ENCODE measurements at regions not wholly inside any gene's neighbourhood (a gene's known extent, or its start where the extent isn't known, plus 50 kb on each side); places are given as distances from the start of the nearest gene placed in this dataset.

DNA sequence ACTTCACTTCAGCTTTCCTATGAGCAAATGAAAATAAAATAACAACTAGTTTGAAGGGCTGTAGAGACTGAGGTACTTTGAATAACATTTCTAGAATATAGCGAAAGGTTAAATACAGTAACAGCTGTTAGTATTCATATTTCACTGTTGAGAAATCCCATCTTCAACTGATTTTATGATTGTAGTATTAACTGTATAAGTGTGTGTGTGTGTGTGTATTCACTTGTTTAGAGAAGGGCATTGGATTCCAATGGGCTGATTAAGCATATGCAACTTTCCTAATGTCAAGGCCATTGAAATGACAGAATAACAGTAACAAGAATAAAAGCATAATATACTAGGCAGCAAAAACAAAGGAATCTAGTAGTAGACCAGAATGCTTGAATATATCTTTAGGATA, 957.5 kb upstream of the EPHA7 start:
- peaks cover 3% of the 10 kb centered on the region for H3K4me1 ChIP-seq
- H3K27me3 ChIP-seq (ENCODE audit: low read depth) = no peaks in the 10 kb centered on the region
- TF ChIP-seq, protein P1, sequence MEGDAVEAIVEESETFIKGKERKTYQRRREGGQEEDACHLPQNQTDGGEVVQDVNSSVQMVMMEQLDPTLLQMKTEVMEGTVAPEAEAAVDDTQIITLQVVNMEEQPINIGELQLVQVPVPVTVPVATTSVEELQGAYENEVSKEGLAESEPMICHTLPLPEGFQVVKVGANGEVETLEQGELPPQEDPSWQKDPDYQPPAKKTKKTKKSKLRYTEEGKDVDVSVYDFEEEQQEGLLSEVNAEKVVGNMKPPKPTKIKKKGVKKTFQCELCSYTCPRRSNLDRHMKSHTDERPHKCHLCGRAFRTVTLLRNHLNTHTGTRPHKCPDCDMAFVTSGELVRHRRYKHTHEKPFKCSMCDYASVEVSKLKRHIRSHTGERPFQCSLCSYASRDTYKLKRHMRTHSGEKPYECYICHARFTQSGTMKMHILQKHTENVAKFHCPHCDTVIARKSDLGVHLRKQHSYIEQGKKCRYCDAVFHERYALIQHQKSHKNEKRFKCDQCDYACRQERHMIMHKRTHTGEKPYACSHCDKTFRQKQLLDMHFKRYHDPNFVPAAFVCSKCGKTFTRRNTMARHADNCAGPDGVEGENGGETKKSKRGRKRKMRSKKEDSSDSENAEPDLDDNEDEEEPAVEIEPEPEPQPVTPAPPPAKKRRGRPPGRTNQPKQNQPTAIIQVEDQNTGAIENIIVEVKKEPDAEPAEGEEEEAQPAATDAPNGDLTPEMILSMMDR (IDR thresholded peaks at IDR 0.05; ENCODE audit: borderline replicate concordance) = no peak
- no peak overlapping the region for H3K4me3 ChIP-seq
- intact Hi-C loops (cut with micrococcal nuclease) = no loop called here
- peaks cover 6% of the 10 kb centered on the region for H3K9me3 ChIP-seq (replicated peaks)
- H3K36me3 ChIP-seq = no peaks in the 10 kb centered on the region
- no peak for DNase-seq
- no peak overlapping the region for H3K27ac ChIP-seq (replicated peaks)

DNA sequence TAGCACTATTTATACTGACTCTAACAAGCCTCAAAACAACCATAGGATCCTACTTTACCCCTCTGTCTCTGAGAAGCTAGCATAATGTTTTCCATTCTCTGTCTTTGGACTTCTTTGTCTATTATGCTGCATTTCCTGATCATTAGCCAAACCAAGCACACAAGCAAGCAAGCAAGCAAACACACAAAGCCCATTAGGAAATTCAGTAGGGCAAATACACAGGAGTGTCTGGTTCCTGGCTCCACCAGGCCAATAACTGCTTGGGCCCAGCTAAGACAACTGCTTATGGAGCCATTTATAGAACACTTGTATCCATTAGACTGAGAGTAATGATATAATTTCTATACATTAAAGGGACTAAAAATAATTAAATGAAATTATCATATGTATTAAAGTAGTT, 952.9 kb upstream of the EPHA7 start:
- intact Hi-C loops (cut with micrococcal nuclease) = no loop called here
- no peaks in the 10 kb centered on the region for H3K27me3 ChIP-seq (ENCODE audit: low read depth)
- no peak overlapping the region for H3K27ac ChIP-seq (replicated peaks)
- no peaks in the 10 kb centered on the region for H3K9me3 ChIP-seq (replicated peaks)
- no peak overlapping the region for H3K4me3 ChIP-seq
- no peaks in the 10 kb centered on the region for H3K36me3 ChIP-seq
- TF ChIP-seq, protein P1 (IDR thresholded peaks at IDR 0.05; ENCODE audit: borderline replicate concordance) = no peak
- DNase-seq = no peak
- no peaks in the 10 kb centered on the region for H3K4me1 ChIP-seq

DNA sequence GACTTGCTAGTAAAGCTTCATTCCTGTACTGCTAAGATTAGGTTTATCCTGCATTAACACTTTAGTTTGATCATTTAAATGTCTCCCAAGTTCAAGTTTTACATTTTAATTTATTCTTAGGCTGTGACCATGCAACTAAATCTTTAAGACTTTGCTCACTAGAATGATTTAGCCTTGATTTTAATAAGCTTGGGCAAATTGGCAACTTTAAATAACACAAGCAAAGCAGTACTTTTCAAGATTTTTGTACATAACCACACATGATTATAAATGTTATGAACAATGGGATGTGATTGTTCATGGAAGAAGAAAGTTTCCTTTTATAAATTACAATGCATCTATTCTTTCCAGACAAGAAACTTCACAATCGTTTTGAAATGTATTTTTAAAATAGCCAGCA, 948.0 kb upstream of the EPHA7 start:
- no peaks in the 10 kb centered on the region for H3K4me1 ChIP-seq
- TF ChIP-seq, protein P1 (IDR thresholded peaks at IDR 0.05; ENCODE audit: borderline replicate concordance) = no peak
- no peak overlapping the region for H3K27ac ChIP-seq (replicated peaks)
- no peaks in the 10 kb centered on the region for H3K9me3 ChIP-seq (replicated peaks)
- H3K27me3 ChIP-seq (ENCODE audit: low read depth) = no peaks in the 10 kb centered on the region
- intact Hi-C loops (cut with micrococcal nuclease) = no loop called here
- H3K4me3 ChIP-seq = no peak overlapping the region
- DNase-seq = no peak
- H3K36me3 ChIP-seq = no peaks in the 10 kb centered on the region

DNA sequence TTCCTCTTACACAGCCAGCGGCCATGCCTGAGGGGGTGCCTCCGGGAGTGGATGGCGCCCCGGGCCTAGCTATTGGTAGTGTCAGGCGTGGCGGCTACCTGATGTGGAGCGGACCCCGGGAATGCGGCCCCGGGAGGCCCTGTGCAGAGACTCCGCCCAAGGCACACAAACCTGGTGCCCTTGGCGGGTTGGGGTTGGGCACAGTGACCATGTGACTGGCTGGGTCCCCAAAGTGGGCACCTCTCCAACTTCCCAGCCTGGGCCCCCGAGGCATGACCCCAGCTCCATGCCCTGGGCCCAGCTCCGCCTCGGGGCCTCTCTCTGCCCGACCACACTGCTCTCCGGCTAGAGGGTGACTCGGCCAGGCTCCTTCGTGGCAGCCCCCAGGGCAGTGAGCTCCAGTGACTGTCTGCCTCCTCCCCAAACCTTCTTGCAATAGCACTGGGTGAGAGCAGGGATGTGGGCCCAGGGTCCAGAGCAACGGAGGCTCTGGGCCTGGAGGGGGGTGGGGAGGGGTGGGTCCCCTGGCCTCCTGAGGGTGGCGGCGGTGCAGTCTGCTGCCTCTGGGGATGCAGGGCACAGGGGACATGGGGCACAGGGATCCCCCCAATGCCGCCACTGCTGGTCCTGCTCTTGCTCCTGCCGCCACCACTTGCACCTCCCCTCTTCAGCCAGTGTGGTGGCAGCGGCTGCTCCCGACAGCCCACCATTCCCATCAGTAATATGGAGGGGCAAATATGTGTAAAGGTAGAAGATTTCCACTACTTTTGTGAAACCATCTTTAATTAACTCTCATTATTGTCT, 942.9 kb upstream of the EPHA7 start:
- Histone ChIP-seq H3K4me3 (no peak overlapping the region), H3K27me3 (ENCODE audit: low read depth) (no peaks in the 10 kb centered on the region), H3K9me3 (replicated peaks) (no peaks in the 10 kb centered on the region), H3K4me1 (no peaks in the 10 kb centered on the region), H3K27ac (replicated peaks) (no peak overlapping the region), H3K36me3 (no peaks in the 10 kb centered on the region)
- intact Hi-C loops (cut with micrococcal nuclease) = no loop called here
- TF ChIP-seq, protein P1 (IDR thresholded peaks at IDR 0.05; ENCODE audit: borderline replicate concordance) = no peak
- DNase-seq = peak; percentile 10

DNA sequence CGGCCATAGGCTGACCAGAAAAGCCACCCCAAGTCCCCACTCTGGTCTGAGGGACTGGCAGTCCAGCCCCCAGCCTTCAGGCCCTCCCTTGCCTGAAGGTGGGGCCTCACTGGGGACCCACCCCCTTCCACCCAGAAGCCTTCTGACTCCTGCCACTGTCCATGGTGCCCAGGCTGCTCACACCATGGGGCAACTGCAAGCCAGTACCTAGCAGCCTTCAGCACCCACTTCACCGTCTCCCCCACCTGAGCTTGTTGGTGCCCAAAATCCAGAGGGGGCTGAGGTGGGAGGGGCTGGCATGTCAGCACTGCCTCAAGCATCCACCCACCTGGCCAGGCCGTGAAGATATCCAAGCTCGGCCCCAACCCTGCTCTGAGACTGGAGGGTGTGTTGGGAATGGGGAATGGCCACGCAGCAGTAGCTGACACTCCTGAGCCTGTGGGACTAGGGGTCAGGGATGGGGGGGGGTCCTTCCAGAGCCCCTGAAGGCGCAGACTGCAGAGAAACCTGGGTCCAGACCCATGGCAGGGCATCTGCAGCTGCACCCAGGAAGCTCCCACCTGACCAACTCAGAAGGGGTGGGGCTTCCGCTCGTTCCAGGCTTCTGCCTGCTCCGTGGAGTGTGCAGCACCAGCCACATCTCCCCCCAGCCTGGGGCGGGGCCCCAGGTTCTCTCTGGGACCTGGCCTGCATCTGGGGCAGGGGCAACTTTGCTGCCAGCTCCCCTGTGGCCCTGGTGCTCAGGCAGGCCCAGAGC, 942.1 kb upstream of the EPHA7 start:
- Histone ChIP-seq H3K36me3 (no peaks in the 10 kb centered on the region), H3K27me3 (ENCODE audit: low read depth) (no peaks in the 10 kb centered on the region), H3K4me3 (no peak overlapping the region), H3K27ac (replicated peaks) (no peak overlapping the region), H3K9me3 (replicated peaks) (no peaks in the 10 kb centered on the region), H3K4me1 (no peaks in the 10 kb centered on the region)
- TF ChIP-seq, protein P1 (IDR thresholded peaks at IDR 0.05; ENCODE audit: borderline replicate concordance) = no peak
- intact Hi-C loops (cut with micrococcal nuclease) = no loop called here
- DNase-seq = no peak

All from left ventricle myocardium inferior (tissue), 1 donor.